ENCODE measurements at regions not wholly inside any gene's neighbourhood (a gene's known extent, or its start where the extent isn't known, plus 50 kb on each side); places are given as distances from the start of the nearest gene placed in this dataset.

DNA sequence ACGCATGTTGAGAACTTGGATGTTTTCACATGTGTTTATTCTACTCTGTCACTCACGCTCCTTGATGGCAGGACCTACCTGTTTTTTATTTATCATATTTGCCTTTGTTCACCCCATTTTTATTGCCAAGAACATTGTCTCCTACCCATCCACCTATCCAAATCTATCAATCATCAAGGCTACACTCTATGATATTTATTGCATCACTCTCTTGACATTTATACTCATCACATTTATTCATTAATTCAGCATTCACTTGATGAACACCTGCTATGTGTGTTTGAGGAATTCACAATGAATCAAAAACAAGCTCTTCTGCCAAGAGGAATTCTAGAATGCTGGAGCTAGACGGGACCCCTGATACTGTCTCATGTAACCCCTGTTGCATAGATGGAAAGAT lies 94.5 kb upstream of the ZNF469 start:
- Histone ChIP-seq H3K9ac (replicated peaks in 1 of 4; ENCODE audit: extremely low read depth in 1 of 4, low read depth in 3 of 4, low read length in 3 of 4) (no peak overlapping the region), H3K23me2 (ENCODE audit: low read depth, low read length) (peaks cover 9% of the 10 kb centered on the region; the same call in 1 of the 2 replicates), H4K8ac (ENCODE audit: extremely low read depth, insufficient read depth, low read length) (no peak overlapping the region), H3K36me3 (ENCODE audit: control insufficient read depth in 2 of 4, insufficient read depth in 4 of 4, low read length in 3 of 4) (no peaks in the 10 kb centered on the region), H2AK5ac (ENCODE audit: low read depth, low read length) (no peak overlapping the region), H2BK12ac (ENCODE audit: low read depth, low read length) (no peak overlapping the region), H3K4me3 (ENCODE audit: extremely low read depth in 1 of 4, insufficient read depth in 2 of 4, low read depth in 3 of 4, low read length in 4 of 4) (no peak overlapping the region), H2BK5ac (ENCODE audit: low read depth, low read length) (no peak overlapping the region), H2BK20ac (ENCODE audit: low read length) (no peak overlapping the region), H3K4ac (replicated peaks; ENCODE audit: insufficient read length, low read depth, low read length) (no peak overlapping the region), H3K27me3 (replicated peaks in 1 of 4; ENCODE audit: control insufficient read depth in 3 of 4, extremely low read depth in 1 of 4, insufficient read depth in 3 of 4, low read length in 3 of 4) (no peaks in the 10 kb centered on the region), H2BK15ac (ENCODE audit: low read length) (no peak overlapping the region), H3K18ac (ENCODE audit: extremely low read depth, low read length) (no peak overlapping the region), H4K20me1 (replicated peaks in 1 of 2; ENCODE audit: control insufficient read depth in 1 of 2, insufficient read depth in 2 of 2, low read length in 2 of 2) (peaks cover 0 to 3% of the 10 kb centered on the region in 2 experiments), H3K4me1 (replicated peaks in 1 of 4; ENCODE audit: control insufficient read depth in 3 of 4, insufficient read depth in 4 of 4, low read length in 3 of 4) (no peaks in the 10 kb centered on the region), H4K91ac (replicated peaks; ENCODE audit: insufficient read length, low read length) (no peak overlapping the region), H3K79me2 (ENCODE audit: control insufficient read depth in 1 of 2, insufficient read depth in 2 of 2, low read length in 2 of 2) (no peaks in the 10 kb centered on the region), H3K14ac (ENCODE audit: insufficient read length) (no peak overlapping the region), H4K5ac (ENCODE audit: insufficient read length, low read depth, low read length) (no peak overlapping the region), H3K56ac (replicated peaks; ENCODE audit: insufficient read length, low read depth, low read length) (no peak overlapping the region), H3K27ac (ENCODE audit: low read depth, low read length) (no peak overlapping the region), H2AFZ (ENCODE audit: low read length) (no peak overlapping the region), H3K79me1 (ENCODE audit: low read depth, low read length) (no peaks in the 10 kb centered on the region), H3K23ac (ENCODE audit: insufficient read length) (no peak overlapping the region), H3K9me3 (ENCODE audit: insufficient read depth in 2 of 2, low read depth in 1 of 2, low read length in 1 of 2) (peaks cover 58 to 81% of the 10 kb centered on the region in 2 experiments), H3K4me2 (ENCODE audit: insufficient read depth in 1 of 2, low read depth in 2 of 2, low read length in 2 of 2) (no peak overlapping the region), H2BK120ac (replicated peaks; ENCODE audit: low read depth, low read length) (no peak overlapping the region)
- no peak for FAIRE-seq
- POLR2A ChIA-PET (ENCODE audit: partially characterized antibody), result interaction anchor here (0.6 kb wide), 1 partner anchor 1138 kb away, joined by 4 read pairs; no protein-coding TSS in a partner anchor
- WGBS, 2 experiments (ENCODE audit: extremely low coverage in 1 of 2, insufficient coverage in 1 of 2, insufficient read length in 1 of 2, insufficient replicate concordance in 2 of 2, low coverage in 1 of 2, low lambda C conversion rate in 2 of 2, missing lambda C conversion rate in 1 of 2), result 82% methylated on average over 3 of the region's 3 CpGs; no CpG with 5 or more reads in 1 of the 2 experiments
- CTCF ChIA-PET (ENCODE audit: partially characterized antibody), result interaction anchor here (0.7 to 1.5 kb wide), 5 partner anchors 10 to 149 kb away, joined by 3 to 4 read pairs (median 3); no protein-coding TSS in a partner anchor
- DNase-seq (ENCODE audit: low read depth in 1 of 2, low spot score in 2 of 2), result no peak
- no peak for TF ChIP-seq NRF1 (IDR thresholded peaks at IDR 0.05; ENCODE audit: low read depth, low read length)

All from H1 (cell line).